Caki2 (cell line): ENCODE measurements at regions not wholly inside any gene's neighbourhood (a gene's known extent, or its start where the extent isn't known, plus 50 kb on each side); places are given as distances from the start of the nearest gene placed in this dataset.
"Not testable (repeated sequence)": the region's sequence is repeated elsewhere in the genome, so short reads cannot be mapped to it uniquely, and the experiment has no call there.

ENCODE experiments used
- DNase-seq: peaks from one replicate; pipeline ENCODE4 v3.0.0-alpha.2; 2015; ENCODE audit warnings: low read depth
- in situ Hi-C: cut with HindIII; loops from 2 replicates; pipeline ENCODE4 v1.10.0; 2016; ENCODE audit warnings: low sequenced_read_pairs, low pct_unique_long_range_greater_than_20kb, mixed read lengths

DNA sequence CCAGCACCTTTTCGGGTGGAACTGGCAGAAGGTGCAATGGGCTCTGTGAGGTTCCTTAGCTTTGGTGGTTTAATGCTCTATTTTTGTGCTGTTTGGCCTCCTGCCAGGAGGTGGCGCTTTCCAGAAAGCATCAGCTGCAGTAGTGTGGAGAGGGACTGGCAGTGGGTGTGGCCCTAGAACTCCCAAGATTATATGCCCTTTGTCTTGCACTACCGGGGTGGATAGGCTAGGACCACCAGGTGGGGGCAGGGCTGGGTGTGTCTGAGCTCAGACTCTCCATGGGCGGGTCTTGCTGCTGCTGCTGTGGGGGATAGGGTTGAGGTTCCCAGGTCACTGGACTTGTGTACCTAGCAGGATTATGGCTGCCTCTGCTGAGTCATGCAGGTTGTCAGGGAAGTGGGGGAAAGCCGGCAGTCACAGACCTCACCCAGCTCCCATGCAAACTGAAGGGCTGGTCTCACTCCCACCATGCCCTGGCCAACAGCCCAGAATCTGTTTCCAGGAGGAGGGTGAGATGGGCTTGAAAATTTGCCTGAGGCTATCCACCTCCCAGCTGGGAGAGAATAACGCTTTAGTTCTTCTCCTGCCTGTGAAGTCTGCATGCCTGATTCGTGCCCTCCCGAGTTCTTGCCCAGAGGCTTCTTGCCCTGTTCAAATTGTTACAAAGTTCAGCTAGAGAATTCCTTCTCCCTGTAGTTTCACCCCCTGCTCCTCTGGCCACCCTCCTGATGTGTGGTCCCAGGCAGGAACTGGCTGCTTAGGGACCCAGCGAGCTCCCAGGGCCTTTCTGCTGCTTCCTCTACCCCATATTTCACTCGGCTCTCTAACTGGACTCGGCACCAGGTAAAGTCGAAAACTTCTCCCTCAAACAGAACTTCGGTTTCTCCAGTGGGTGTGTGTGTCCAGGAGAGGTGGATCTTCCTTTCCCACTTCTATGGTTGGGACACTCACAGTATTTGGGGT lies 76.5 kb upstream of the BTG3 start:
- in situ Hi-C loops, result no loop called here
- peak; percentile 89 for DNase-seq

DNA sequence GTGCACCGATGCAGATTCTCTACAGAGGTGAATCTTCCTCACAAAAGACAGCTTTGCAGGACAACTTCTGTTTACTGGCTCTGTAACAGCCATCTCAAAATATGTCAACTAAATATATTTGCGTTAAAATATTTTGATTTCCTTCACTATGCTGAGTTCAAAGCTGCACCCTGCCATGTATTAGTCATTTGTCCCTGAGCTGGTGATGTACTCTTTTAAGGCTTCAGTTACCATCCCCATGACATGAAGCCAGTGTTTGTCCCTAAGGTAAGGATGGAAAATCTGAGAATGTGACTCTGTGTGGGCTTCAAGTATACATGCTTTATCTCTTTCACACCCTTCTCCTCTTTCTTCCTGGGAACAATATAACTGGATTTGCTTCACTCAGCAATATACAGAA lies 70.2 kb upstream of the BTG3 start:
- no peak for DNase-seq
- in situ Hi-C loops, result no loop called here

- in situ Hi-C loops, result no loop called here
- DNase-seq, result peak; percentile 37
Measured at GRCh38 chr21:17679002-17679600, 66.4 kb upstream of the BTG3 start.

DNA sequence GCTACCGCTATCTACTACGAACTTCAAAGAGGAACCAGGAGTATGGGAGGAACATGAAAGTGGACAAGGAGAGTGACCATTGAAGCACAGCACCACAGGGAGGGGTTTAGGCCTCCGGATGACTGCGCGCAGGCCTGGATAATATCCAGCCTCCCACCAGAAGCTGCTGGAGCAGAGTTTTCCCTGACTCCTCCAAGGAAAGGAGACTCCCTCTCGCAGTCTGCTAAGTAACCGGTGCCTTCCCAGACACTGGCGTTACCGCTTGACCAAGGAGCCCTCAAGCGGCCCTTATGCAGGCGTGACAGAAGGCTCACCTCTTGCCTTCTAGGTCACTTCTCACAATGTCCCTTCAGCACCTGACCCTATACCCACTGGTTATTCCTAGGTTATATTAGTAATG lies 64.2 kb upstream of the BTG3 start:
- DNase-seq, in situ Hi-C loops: not testable (repeated sequence)

GRCh38 chr21:17674106-17674505 lies 61.4 kb upstream of the BTG3 start:
- in situ Hi-C loops, result no loop called here
- no peak for DNase-seq

GRCh38 chr21:17673261-17674020 lies 60.7 kb upstream of the BTG3 start:
- in situ Hi-C loops, result no loop called here
- no peak for DNase-seq

DNA sequence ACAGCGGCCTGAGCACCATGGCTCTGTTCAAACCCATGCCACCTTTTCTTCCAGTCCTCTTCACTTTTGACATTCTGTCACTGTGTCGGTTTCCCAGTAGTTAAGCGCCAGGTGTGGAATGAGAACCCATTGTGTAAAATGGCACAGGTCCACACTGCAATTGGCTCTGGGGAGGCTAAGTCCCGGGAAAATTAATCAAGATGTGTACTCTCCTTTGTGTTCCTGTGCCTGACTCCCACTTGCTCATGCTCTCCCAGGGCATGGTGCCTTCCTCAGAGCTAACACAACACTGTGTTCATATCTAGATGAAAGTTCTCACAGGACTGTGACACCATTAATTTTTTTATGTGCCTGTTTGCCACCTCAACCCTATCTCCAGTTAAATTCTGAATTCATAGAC lies 59.0 kb upstream of the BTG3 start:
- in situ Hi-C loops, result no loop called here
- DNase-seq, result no peak

GRCh38 chr21:17668479-17669140 lies 55.9 kb upstream of the BTG3 start:
- no peak for DNase-seq

GRCh38 chr21:17667256-17667655 lies 54.6 kb upstream of the BTG3 start:
- in situ Hi-C loops, result no loop called here
- DNase-seq, result no peak

More at GRCh38 chr21:17668479-17669140, 55.9 kb upstream of the BTG3 start:
- in situ Hi-C loops, result no loop called here
